ENCODE measurements at regions not wholly inside any gene's neighbourhood (a gene's known extent, or its start where the extent isn't known, plus 50 kb on each side); places are given as distances from the start of the nearest gene placed in this dataset.

DNA sequence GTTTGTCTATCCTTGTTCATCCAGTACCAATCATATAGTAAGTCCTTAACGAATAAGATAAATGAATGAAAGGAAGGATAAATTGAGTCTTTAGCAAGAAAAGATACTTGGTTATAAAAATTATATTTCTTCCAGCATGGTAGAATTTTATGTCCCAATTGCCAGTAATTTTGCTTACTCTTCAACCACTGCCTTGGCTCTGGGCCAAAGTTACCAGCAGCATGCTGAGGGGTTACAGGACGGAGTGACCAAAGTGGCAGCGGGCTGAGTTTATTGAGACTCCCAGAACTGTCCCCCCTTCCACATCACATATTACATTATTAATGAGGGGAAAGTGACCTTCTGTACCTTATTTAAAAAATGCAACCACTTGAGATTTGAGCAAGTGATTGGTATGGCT lies 121.7 kb downstream of the RASGEF1B start:
- peaks cover 20% of the 10 kb centered on the region for H3K4me1 Mint-ChIP-seq (ENCODE audit: unreplicated experiment)

DNA sequence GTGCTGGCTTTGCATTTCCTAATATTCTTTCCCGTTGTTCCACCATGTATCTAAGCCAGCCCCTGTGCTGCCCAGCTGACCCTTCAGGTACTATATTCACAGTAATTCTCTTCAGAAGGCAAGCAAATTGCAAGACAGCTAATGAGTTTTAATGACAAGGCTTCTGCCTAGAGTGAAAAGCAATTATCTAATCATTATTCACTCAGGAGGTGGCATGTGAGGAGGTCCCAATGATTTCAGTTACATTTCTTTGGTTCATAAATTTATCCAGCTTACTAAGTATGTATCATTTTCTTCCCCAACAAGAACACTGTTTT lies 123.0 kb downstream of the RASGEF1B start:
- peaks cover 20% of the 10 kb centered on the region for H3K4me1 Mint-ChIP-seq (ENCODE audit: unreplicated experiment)
- peaks cover 10% of the 10 kb centered on the region for H3K27me3 Mint-ChIP-seq
- no peaks in the 10 kb centered on the region for H3K9me3 Mint-ChIP-seq
- H3K4me3 Mint-ChIP-seq, result no peak overlapping the region
- TF ChIP-seq, protein P1, sequence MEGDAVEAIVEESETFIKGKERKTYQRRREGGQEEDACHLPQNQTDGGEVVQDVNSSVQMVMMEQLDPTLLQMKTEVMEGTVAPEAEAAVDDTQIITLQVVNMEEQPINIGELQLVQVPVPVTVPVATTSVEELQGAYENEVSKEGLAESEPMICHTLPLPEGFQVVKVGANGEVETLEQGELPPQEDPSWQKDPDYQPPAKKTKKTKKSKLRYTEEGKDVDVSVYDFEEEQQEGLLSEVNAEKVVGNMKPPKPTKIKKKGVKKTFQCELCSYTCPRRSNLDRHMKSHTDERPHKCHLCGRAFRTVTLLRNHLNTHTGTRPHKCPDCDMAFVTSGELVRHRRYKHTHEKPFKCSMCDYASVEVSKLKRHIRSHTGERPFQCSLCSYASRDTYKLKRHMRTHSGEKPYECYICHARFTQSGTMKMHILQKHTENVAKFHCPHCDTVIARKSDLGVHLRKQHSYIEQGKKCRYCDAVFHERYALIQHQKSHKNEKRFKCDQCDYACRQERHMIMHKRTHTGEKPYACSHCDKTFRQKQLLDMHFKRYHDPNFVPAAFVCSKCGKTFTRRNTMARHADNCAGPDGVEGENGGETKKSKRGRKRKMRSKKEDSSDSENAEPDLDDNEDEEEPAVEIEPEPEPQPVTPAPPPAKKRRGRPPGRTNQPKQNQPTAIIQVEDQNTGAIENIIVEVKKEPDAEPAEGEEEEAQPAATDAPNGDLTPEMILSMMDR (conservative IDR thresholded peaks at IDR 0.05), result no peak
- no peaks in the 10 kb centered on the region for H3K36me3 Mint-ChIP-seq
- DNase-seq (ENCODE audit: extremely low spot score, unreplicated experiment), result no peak
- H3K27ac Mint-ChIP-seq, result no peak overlapping the region

More for the DNA sequence above, 121.7 kb downstream of the RASGEF1B start:
- Mint-ChIP-seq H3K27me3 (peaks cover 13% of the 10 kb centered on the region), H3K9me3 (no peaks in the 10 kb centered on the region), H3K4me3 (no peak overlapping the region), H3K27ac (no peak overlapping the region), H3K36me3 (no peaks in the 10 kb centered on the region)
- DNase-seq (ENCODE audit: extremely low spot score, unreplicated experiment), result no peak
- TF ChIP-seq, protein P1 (conservative IDR thresholded peaks at IDR 0.05), result no peak

DNA sequence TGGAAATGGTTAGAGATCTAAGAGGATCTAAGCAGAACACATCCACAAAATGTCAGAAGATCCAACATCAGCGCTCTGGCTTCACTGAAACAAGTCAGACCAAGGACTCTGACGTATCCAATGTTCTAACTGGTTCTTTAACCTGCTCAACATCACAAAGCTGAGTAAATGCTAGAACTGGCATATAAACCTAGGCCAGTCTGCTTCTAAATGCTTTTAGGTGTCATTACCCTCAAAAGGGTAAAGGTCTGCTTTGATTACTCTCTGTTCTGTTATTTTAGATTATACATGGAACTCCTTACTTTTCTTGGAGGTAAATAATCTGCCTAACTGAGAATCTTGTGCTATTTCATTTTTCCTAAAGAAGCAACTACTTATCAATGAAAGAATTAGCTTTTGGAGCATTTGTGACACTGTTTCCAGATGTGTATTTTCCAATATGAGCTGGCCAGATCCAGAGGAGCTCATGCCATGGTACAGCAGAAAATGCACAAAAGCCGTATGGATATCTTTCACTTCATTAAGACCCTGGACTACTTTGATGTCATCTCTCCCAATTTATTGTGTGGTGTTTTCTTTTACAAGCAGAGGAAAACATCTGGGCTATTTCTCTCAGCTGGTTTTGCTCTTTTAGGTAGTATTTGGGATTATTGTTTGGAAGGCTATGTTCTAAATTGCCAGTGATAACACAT lies 123.5 kb downstream of the RASGEF1B start:
- TF ChIP-seq, protein P1 (conservative IDR thresholded peaks at IDR 0.05), result no peak
- Mint-ChIP-seq H3K9me3 (no peaks in the 10 kb centered on the region), H3K27me3 (peaks cover 7% of the 10 kb centered on the region), H3K4me1 (ENCODE audit: unreplicated experiment) (peaks cover 20% of the 10 kb centered on the region), H3K27ac (no peak overlapping the region), H3K36me3 (no peaks in the 10 kb centered on the region), H3K4me3 (no peak overlapping the region)
- DNase-seq (ENCODE audit: extremely low spot score, unreplicated experiment), result no peak

DNA sequence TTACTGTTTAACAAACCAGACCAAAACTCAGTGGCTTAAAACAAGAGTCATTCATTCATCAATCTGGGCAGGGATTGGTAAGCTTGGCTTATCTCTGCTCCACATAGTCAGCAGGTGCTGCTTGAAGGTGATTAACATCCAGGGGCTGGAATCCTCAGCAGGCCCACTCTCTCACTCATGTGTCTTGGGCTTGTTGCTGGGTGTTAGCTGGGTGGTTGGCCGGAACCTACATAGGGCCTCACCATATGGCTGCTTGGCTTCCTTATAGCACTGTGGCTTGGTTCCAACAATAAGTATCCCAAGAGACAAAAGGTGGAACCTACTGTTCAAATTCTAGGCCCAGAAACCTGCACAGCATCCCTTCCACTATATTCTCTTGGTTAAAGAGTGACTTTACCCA lies 125.0 kb downstream of the RASGEF1B start:
- peaks cover 14% of the 10 kb centered on the region for H3K4me1 Mint-ChIP-seq (ENCODE audit: unreplicated experiment)
- DNase-seq (ENCODE audit: extremely low spot score, unreplicated experiment), result no peak
- H3K9me3 Mint-ChIP-seq, result no peaks in the 10 kb centered on the region
- H3K27me3 Mint-ChIP-seq, result peaks cover 6% of the 10 kb centered on the region
- no peak overlapping the region for H3K4me3 Mint-ChIP-seq
- H3K36me3 Mint-ChIP-seq, result no peaks in the 10 kb centered on the region
- H3K27ac Mint-ChIP-seq, result no peak overlapping the region
- TF ChIP-seq, protein P1 (conservative IDR thresholded peaks at IDR 0.05), result no peak

DNA sequence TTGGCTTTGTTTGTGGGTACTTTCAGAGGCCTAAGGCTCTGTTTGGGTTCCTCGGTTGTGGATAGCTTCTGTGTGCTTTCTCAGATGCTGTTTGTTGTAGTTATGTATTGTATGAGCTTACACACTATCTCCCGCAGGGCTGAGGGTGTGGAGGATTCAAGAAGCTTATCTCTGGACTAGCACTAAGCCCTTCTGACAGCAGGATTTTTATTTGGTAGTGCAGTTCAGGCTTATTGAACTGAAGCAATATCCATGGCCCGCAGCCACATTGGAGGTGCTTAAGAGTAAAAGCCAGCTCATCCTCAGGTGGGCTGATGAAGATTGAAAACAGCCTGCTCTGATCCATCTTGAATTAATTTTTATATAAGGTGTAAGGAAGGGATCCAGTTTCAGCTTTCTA lies 128.2 kb downstream of the RASGEF1B start:
- no peak overlapping the region for H3K4me3 Mint-ChIP-seq
- H3K27me3 Mint-ChIP-seq, result no peaks in the 10 kb centered on the region
- H3K9me3 Mint-ChIP-seq, result no peaks in the 10 kb centered on the region
- H3K27ac Mint-ChIP-seq, result no peak overlapping the region
- no peaks in the 10 kb centered on the region for H3K36me3 Mint-ChIP-seq
- DNase-seq (ENCODE audit: extremely low spot score, unreplicated experiment), result no peak
- peaks cover 3% of the 10 kb centered on the region for H3K4me1 Mint-ChIP-seq (ENCODE audit: unreplicated experiment)
- TF ChIP-seq, protein P1 (conservative IDR thresholded peaks at IDR 0.05), result no peak

DNA sequence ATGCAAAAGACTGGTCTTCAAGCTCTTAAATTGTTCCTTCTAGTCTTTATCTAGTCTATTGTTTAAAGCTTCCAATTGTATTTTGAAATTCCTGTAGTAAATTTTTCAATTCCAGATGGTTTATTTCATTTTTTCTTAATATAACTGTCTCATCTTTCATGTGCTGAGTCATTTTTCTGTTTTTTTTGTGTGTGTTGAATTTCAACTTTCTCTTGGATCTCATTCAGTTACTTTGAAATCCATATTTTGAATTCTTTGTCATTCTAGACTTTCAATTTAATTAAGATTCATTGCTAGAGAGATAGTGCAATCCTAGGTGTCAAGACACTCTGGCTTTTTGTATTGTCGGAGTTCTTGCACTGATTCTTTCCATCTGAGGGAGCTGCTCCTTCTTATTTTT lies 128.0 kb upstream of the PRKG2 start:
- no peak overlapping the region for H3K27ac Mint-ChIP-seq
- no peak for DNase-seq (ENCODE audit: extremely low spot score, unreplicated experiment)
- no peaks in the 10 kb centered on the region for H3K27me3 Mint-ChIP-seq
- no peaks in the 10 kb centered on the region for H3K36me3 Mint-ChIP-seq
- no peaks in the 10 kb centered on the region for H3K9me3 Mint-ChIP-seq
- no peaks in the 10 kb centered on the region for H3K4me1 Mint-ChIP-seq (ENCODE audit: unreplicated experiment)
- H3K4me3 Mint-ChIP-seq, result no peak overlapping the region
- TF ChIP-seq, protein P1 (conservative IDR thresholded peaks at IDR 0.05), result no peak

Data from type B pancreatic cell (in vitro differentiated cells).